DOHH2 (cell line): ENCODE measurements at regions not wholly inside any gene's neighbourhood (a gene's known extent, or its start where the extent isn't known, plus 50 kb on each side); places are given as distances from the start of the nearest gene placed in this dataset.
"Not testable (repeated sequence)": the region's sequence is repeated elsewhere in the genome, so short reads cannot be mapped to it uniquely, and the experiment has no call there.

Source experiments
- H3F3A ChIP-seq: fragments of 200-600 bp; sonication (generic), shearing (Covaris generic); 2 replicates; pipeline ENCODE4 v1.6.0; 2016; ENCODE audit warnings: antibody characterized with exemption, mild to moderate bottlenecking; ENCODE audit not compliant: control insufficient read depth, insufficient read depth
- H3K27ac ChIP-seq: fragments of 200-600 bp; sonication (generic); 2 replicates; pipeline ENCODE4 v1.5.1; 2014; ENCODE audit warnings: low read depth, mild to moderate bottlenecking, low read length, moderate library complexity
- H3K27me3 ChIP-seq: fragments of 200-600 bp; sonication (generic); 2 replicates; pipeline ENCODE4 v1.6.1; 2014; ENCODE audit warnings: mild to moderate bottlenecking, low read length, mixed read lengths; ENCODE audit not compliant: control insufficient read depth
- H3K36me3 ChIP-seq: fragments of 200-600 bp; sonication (generic); 2 replicates; pipeline ENCODE4 v1.6.1; 2014; ENCODE audit warnings: mild to moderate bottlenecking, low read length, moderate library complexity, mixed read lengths; ENCODE audit not compliant: control insufficient read depth
- H3K4me1 ChIP-seq: fragments of 200-600 bp; sonication (generic); 2 replicates; pipeline ENCODE4 v1.6.1; 2014; ENCODE audit warnings: mild to moderate bottlenecking, low read length, mixed read lengths; ENCODE audit not compliant: control insufficient read depth
- H3K4me2 ChIP-seq: fragments of 200-600 bp; sonication (generic); 2 replicates; pipeline ENCODE4 v1.6.0; 2014; ENCODE audit warnings: mild to moderate bottlenecking, low read length, moderate library complexity
- H3K4me3 ChIP-seq: fragments of 200-600 bp; sonication (generic); 2 replicates; pipeline ENCODE4 v1.5.1; 2014; ENCODE audit warnings: mild to moderate bottlenecking, low read length, mixed read lengths
- H3K79me2 ChIP-seq: fragments of 200-600 bp; sonication (generic); 2 replicates; pipeline ENCODE4 v1.6.1; 2014; ENCODE audit warnings: mild to moderate bottlenecking, low read length, mixed read lengths; ENCODE audit not compliant: control insufficient read depth
- H3K9me2 ChIP-seq: fragments of 200-600 bp; sonication (generic); replicated peaks from 2 replicates; pipeline ENCODE4 v1.6.1; 2014; ENCODE audit warnings: mild to moderate bottlenecking, low read length, mixed read lengths; ENCODE audit not compliant: control insufficient read depth
- H3K9me3 ChIP-seq: fragments of 200-600 bp; sonication (generic); 2 replicates; pipeline ENCODE4 v1.6.1; 2014; ENCODE audit warnings: antibody characterized with exemption, low read length, mixed read lengths; ENCODE audit not compliant: control insufficient read depth, insufficient read depth
- H4K20me1 ChIP-seq: fragments of 200-600 bp; sonication (generic); 2 replicates; pipeline ENCODE4 v1.6.0; 2014; ENCODE audit warnings: low read depth, mild to moderate bottlenecking, antibody characterized with exemption, low read length, moderate library complexity; ENCODE audit not compliant: control insufficient read depth, insufficient read depth
- EZH2phosphoT487 ChIP-seq: fragments of 200-600 bp; sonication (generic); IDR thresholded peaks from 2 replicates; pipeline ENCODE4 v1.6.1; 2017; ENCODE audit warnings: borderline replicate concordance, mild to moderate bottlenecking, antibody characterized with exemption, low read length, moderate library complexity, mixed read lengths
- TF ChIP-seq, protein P1 (sequence below): fragments of 200-600 bp; sonication (generic); IDR thresholded peaks from one replicate; pipeline ENCODE4 v1.5.1; 2014; ENCODE audit warnings: antibody characterized with exemption, mild to moderate bottlenecking, low read depth, low read length; ENCODE audit not compliant: poor library complexity, severe bottlenecking

DNA sequence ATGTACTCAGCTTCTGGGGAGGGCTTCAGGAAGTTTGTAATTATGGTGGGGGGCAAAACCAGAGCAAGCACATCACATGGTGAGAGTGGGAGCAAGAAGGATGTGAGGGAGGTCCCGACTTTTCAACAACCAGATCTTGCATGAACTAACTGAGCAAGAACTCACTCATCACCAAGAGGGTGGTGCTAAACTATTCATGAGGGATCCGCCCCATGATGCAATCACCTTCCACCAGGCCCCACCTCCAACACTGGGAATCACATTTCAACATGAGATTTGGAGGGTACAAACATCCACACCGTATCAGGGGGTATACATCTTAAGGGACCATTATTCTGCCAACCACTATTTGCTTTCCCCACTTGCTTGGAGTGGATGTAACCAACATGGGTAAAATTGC lies 209.6 kb upstream of the HNRNPA3 start:
- Histone ChIP-seq H3K79me2 (no peaks in the 10 kb centered on the region), H3K9me3 (no peaks in the 10 kb centered on the region), H3K36me3 (no peaks in the 10 kb centered on the region), H3K4me1 (no peaks in the 10 kb centered on the region), H3K4me3 (no peak overlapping the region), H3K4me2 (no peak overlapping the region), H3K27me3 (peaks cover 4% of the 10 kb centered on the region; the same call in 1 of the 2 replicates), H4K20me1 (no peaks in the 10 kb centered on the region), H3K9me2 (no peaks in the 10 kb centered on the region; the same call in 1 of the 2 replicates), H3F3A (no peaks in the 10 kb centered on the region), H3K27ac (no peak overlapping the region)
- TF ChIP-seq EZH2phosphoT487: no peak
- TF ChIP-seq, protein P1, sequence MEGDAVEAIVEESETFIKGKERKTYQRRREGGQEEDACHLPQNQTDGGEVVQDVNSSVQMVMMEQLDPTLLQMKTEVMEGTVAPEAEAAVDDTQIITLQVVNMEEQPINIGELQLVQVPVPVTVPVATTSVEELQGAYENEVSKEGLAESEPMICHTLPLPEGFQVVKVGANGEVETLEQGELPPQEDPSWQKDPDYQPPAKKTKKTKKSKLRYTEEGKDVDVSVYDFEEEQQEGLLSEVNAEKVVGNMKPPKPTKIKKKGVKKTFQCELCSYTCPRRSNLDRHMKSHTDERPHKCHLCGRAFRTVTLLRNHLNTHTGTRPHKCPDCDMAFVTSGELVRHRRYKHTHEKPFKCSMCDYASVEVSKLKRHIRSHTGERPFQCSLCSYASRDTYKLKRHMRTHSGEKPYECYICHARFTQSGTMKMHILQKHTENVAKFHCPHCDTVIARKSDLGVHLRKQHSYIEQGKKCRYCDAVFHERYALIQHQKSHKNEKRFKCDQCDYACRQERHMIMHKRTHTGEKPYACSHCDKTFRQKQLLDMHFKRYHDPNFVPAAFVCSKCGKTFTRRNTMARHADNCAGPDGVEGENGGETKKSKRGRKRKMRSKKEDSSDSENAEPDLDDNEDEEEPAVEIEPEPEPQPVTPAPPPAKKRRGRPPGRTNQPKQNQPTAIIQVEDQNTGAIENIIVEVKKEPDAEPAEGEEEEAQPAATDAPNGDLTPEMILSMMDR: no peak

- not testable (repeated sequence) for H3K9me2 ChIP-seq, H3K79me2 ChIP-seq
Observed at GRCh38 chr2:177007726-177008125, 204.9 kb upstream of the HNRNPA3 start.

GRCh38 chr2:177008662-177009061 lies 203.9 kb upstream of the HNRNPA3 start:
- not testable (repeated sequence) for H3K4me3 ChIP-seq, H3K27ac ChIP-seq, H3K36me3 ChIP-seq, H3K27me3 ChIP-seq, H3K4me2 ChIP-seq, H3K79me2 ChIP-seq, H3F3A ChIP-seq, H4K20me1 ChIP-seq, H3K9me3 ChIP-seq, H3K9me2 ChIP-seq, H3K4me1 ChIP-seq

More at GRCh38 chr2:177007726-177008125, 204.9 kb upstream of the HNRNPA3 start:
- H3K27me3 ChIP-seq, H3K4me1 ChIP-seq, H3K4me3 ChIP-seq, H3K27ac ChIP-seq, H4K20me1 ChIP-seq, H3K9me3 ChIP-seq, H3F3A ChIP-seq, H3K36me3 ChIP-seq, H3K4me2 ChIP-seq: not testable (repeated sequence)

GRCh38 chr2:177010146-177010545 lies 202.4 kb upstream of the HNRNPA3 start:
- Histone ChIP-seq H3K79me2 (no peaks in the 10 kb centered on the region), H3K4me2 (no peak overlapping the region), H3K27me3 (no peaks in the 10 kb centered on the region), H3K4me1 (no peaks in the 10 kb centered on the region), H3F3A (no peaks in the 10 kb centered on the region), H3K9me3 (no peaks in the 10 kb centered on the region), H3K27ac (no peak overlapping the region), H3K9me2 (no peaks in the 10 kb centered on the region), H3K36me3 (no peaks in the 10 kb centered on the region), H4K20me1 (no peaks in the 10 kb centered on the region), H3K4me3 (no peak overlapping the region)
- TF ChIP-seq, protein P1: no peak
- no peak for TF ChIP-seq EZH2phosphoT487
